Hepatocyte (in vitro differentiated cells): ENCODE measurements at regions not wholly inside any gene's neighbourhood (a gene's known extent, or its start where the extent isn't known, plus 50 kb on each side); places are given as distances from the start of the nearest gene placed in this dataset.

Experiments
- EZH2 ChIP-seq: fragments of 200-600 bp; sonication (generic); IDR thresholded peaks from 2 replicates; pipeline ENCODE4 v1.6.1; 2016; ENCODE audit warnings: antibody characterized with exemption, mild to moderate bottlenecking, borderline replicate concordance
- EZH2phosphoT487 ChIP-seq: fragments of 200-600 bp; sonication (generic); IDR thresholded peaks from one replicate; pipeline ENCODE4 v1.6.1; 2018; ENCODE audit warnings: antibody characterized with exemption, mild to moderate bottlenecking, low read depth, moderate library complexity; ENCODE audit not compliant: unreplicated experiment, severe bottlenecking

- TF ChIP-seq EZH2phosphoT487 (no peak), EZH2 (no peak)
These were observed 61.2 kb upstream of the SGK1 start for GRCh38 chr6:134379076-134379475.
